Esophagus squamous epithelium (tissue), 5 donors: ENCODE measurements at regions not wholly inside any gene's neighbourhood (a gene's known extent, or its start where the extent isn't known, plus 50 kb on each side); places are given as distances from the start of the nearest gene placed in this dataset.

Experiments used
- DNase-seq: peaks from one replicate; lab custom pipeline; 2025; lab: John Stamatoyannopoulos, UW
- H3K27ac ChIP-seq, 4 donors: fragments of 200-600 bp; sonication (generic); one replicate each; pipeline ENCODE4 v1.5.1; 2016 to 2019; ENCODE audit warnings: mild to moderate bottlenecking in 1 of 4
- H3K27me3 ChIP-seq, 4 donors: fragments of 200-600 bp; sonication (generic); 1 replicate in 3 of 4; 2 replicates in 1 of 4; pipeline versions ENCODE4 v1.5.1 to v1.6.0; 2017 to 2021; ENCODE audit warnings: antibody characterized with exemption in 1 of 4
- H3K36me3 ChIP-seq, 3 donors: fragments of 200-600 bp; sonication (generic); one replicate each; pipeline ENCODE4 v1.5.1; 2016 to 2019
- H3K4me1 ChIP-seq, 3 donors: fragments of 200-600 bp; sonication (generic); one replicate each; pipeline ENCODE4 v1.5.1; 2017 to 2019
- H3K4me3 ChIP-seq, 4 donors: fragments of 200-600 bp; sonication (generic); 1 replicate in 3 of 4; 2 replicates in 1 of 4; pipeline ENCODE4 v1.5.1; 2016 to 2019; ENCODE audit warnings: mild to moderate bottlenecking in 2 of 4, moderate library complexity in 1 of 4
- H3K9me3 ChIP-seq, 3 donors: fragments of 200-600 bp; sonication (generic); one replicate each; pipeline ENCODE4 v1.5.1; 2016 to 2019
- POLR2A ChIP-seq, 4 donors: fragments of 450-650 bp; IDR thresholded peaks; one replicate each; pipeline ENCODE4 v1.6.1; 2017; ENCODE audit warnings: antibody characterized with exemption in 4 of 4, mild to moderate bottlenecking in 4 of 4, moderate library complexity in 3 of 4
- WGBS, 2 donors: methylation state at CpG; one replicate each; pipeline ENCODE4 v1.1.5; 2018; 5-methylcytosine and 5-hydroxymethylcytosine counted together
- intact Hi-C: fragments of 100-400 bp; cut with DNase I; formaldehyde crosslinking; loops from one replicate; pipeline ENCODE4 v1.15.0; 2022
- TF ChIP-seq, protein P1 (sequence below), 6 experiments: fragments of 450-650 bp in 4 of 6; fragments of 200-600 bp in 2 of 6; sonication (generic) in 2 of 6; IDR thresholded peaks; one replicate each; pipeline ENCODE4 v1.5.1; 2016 to 2019; ENCODE audit warnings: antibody characterized with exemption in 6 of 6, mild to moderate bottlenecking in 4 of 6, moderate library complexity in 4 of 6
- donor health status: DM: yes; HTN: yes; CAD: no.

DNA sequence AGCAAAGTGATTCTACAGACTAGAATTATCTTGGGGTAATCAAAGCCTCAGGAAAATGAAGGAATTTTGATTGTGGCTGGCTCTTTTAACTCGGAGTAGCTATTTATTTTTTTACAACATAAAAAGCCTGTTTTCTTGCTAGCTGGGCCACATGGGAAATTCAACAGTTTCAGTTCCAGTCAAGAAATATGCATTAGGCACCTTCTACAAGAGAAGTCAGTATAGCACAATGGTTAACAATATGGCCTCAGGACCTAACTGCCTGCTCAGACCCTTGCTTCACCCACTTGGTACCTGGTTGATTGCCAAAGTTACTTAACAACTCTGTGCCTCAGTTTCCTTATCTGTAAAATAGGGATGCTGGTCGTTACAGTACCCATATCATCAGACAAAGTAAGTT is 586.2 kb downstream of the ZNF608 start:
- Histone ChIP-seq H3K27me3 (no peaks in the 10 kb centered on the region), H3K4me3 (no peak overlapping the region), H3K4me1 (peaks cover 0 to 22% (median 0%) of the 10 kb centered on the region in 3 donors), H3K36me3 (no peaks in the 10 kb centered on the region), H3K9me3 (peaks cover 0 to 8% (median 4%) of the 10 kb centered on the region in 3 donors), H3K27ac (no peak overlapping the region)
- 63 to 75% methylated on average over 2 of the region's 2 CpGs for WGBS, 2 donors
- intact Hi-C loops: no loop called here
- TF ChIP-seq POLR2A (IDR thresholded peaks at IDR 0.05): no peak
- TF ChIP-seq, protein P1, sequence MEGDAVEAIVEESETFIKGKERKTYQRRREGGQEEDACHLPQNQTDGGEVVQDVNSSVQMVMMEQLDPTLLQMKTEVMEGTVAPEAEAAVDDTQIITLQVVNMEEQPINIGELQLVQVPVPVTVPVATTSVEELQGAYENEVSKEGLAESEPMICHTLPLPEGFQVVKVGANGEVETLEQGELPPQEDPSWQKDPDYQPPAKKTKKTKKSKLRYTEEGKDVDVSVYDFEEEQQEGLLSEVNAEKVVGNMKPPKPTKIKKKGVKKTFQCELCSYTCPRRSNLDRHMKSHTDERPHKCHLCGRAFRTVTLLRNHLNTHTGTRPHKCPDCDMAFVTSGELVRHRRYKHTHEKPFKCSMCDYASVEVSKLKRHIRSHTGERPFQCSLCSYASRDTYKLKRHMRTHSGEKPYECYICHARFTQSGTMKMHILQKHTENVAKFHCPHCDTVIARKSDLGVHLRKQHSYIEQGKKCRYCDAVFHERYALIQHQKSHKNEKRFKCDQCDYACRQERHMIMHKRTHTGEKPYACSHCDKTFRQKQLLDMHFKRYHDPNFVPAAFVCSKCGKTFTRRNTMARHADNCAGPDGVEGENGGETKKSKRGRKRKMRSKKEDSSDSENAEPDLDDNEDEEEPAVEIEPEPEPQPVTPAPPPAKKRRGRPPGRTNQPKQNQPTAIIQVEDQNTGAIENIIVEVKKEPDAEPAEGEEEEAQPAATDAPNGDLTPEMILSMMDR (IDR thresholded peaks at IDR 0.05): no peak
- no peak for DNase-seq

DNA sequence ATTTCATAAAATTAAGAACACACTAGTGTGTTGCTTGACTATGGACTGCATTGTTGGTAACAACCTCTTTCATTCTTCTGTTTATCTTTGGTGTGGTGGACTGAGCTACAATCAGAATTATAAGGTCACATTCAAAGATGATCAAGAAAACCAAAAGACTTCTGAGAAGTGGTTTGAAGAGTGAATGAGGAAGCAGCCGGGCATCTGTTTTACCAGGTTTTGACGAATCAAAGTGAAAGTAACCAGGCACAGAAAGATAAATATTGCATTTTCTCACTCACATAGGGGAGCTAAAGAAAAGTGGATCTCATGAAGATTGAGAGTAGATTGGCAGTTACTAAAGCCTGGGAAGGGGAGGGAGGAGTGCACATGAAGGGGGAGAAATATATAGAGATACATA is 589.1 kb downstream of the ZNF608 start:
- TF ChIP-seq, protein P1 (IDR thresholded peaks at IDR 0.05): no peak
- TF ChIP-seq POLR2A (IDR thresholded peaks at IDR 0.05): no peak
- Histone ChIP-seq H3K9me3 (peaks cover 0 to 28% (median 16%) of the 10 kb centered on the region in 3 donors), H3K4me1 (peaks cover 0 to 13% (median 0%) of the 10 kb centered on the region in 3 donors), H3K36me3 (no peaks in the 10 kb centered on the region), H3K27me3 (no peaks in the 10 kb centered on the region), H3K4me3 (peak overlapping the region in 1 of 4 donors; percentile 40), H3K27ac (peak overlapping the region in 1 of 4 donors; percentile 11)
- 20 to 41% methylated on average over 2 of the region's 2 CpGs for WGBS, 2 donors
- DNase-seq: no peak
- intact Hi-C loops: no loop called here

DNA sequence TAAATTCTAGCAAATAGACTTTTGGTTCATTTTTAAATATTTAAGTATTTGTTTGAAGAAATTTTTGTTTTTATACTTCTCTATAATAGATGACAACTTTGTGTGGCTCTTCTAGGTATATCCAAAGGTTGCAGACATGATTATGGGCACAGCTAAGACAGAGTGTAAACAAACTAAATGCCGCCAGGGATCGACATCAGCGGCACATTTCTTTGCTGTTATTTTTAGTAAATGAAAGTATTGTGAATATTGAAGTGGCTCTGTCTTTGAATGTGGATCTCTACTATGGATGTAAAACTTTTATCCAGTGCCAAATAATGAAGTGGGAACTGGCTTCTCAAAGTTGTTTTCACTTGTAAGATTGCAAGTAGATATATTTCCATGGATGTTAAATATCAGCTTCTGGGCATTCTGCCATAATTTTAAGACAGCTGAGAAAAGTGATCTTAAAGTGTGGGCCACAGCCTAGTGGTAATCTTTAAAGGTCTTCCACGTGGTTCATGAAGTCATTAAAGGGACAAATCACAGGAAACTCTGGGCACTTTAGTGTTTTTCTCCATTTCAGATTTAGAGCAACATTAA is 589.9 kb downstream of the ZNF608 start:
- no peak overlapping the region for H3K4me3 ChIP-seq
- intact Hi-C loops: no loop called here
- H3K4me1 ChIP-seq: peaks cover 0 to 13% (median 0%) of the 10 kb centered on the region in 3 donors
- peaks cover 0 to 28% (median 16%) of the 10 kb centered on the region in 3 donors for H3K9me3 ChIP-seq
- peak overlapping the region in 1 of 4 donors; percentile 11 for H3K27ac ChIP-seq
- no peaks in the 10 kb centered on the region for H3K36me3 ChIP-seq
- TF ChIP-seq POLR2A (IDR thresholded peaks at IDR 0.05): no peak
- TF ChIP-seq, protein P1 (IDR thresholded peaks at IDR 0.05): no peak
- WGBS, 2 donors: 18 to 36% methylated on average over 4 of the region's 4 CpGs
- no peaks in the 10 kb centered on the region for H3K27me3 ChIP-seq
- DNase-seq: no peak

DNA sequence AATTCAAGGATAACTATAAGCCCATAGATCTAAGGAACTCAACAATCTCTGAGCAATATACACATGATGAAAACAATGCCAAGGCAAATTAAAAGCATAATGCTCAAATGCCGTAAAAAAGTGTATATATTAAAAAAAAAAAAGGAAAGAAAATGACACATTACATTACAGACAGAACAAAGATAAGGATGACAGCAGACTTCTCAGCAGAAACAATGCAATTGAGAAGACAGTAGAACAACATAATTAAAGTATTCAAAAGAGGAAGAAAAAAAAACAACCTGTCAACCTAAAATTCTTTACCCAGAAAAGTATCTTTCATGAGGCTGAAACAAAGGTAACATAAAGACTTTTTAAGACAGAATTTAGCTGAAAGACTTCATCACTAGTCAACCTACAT is 591.7 kb downstream of the ZNF608 start:
- TF ChIP-seq, protein P1 (IDR thresholded peaks at IDR 0.05): no peak
- TF ChIP-seq POLR2A (IDR thresholded peaks at IDR 0.05): no peak
- Histone ChIP-seq H3K9me3 (peaks cover 0 to 28% (median 16%) of the 10 kb centered on the region in 3 donors), H3K4me3 (no peak overlapping the region), H3K27me3 (no peaks in the 10 kb centered on the region), H3K27ac (no peak overlapping the region), H3K4me1 (peaks cover 0 to 13% (median 0%) of the 10 kb centered on the region in 3 donors), H3K36me3 (no peaks in the 10 kb centered on the region)
- intact Hi-C loops: no loop called here
- DNase-seq: no peak
- WGBS, 2 donors: 89 to 94% methylated on average over 1 of the region's 1 CpG

DNA sequence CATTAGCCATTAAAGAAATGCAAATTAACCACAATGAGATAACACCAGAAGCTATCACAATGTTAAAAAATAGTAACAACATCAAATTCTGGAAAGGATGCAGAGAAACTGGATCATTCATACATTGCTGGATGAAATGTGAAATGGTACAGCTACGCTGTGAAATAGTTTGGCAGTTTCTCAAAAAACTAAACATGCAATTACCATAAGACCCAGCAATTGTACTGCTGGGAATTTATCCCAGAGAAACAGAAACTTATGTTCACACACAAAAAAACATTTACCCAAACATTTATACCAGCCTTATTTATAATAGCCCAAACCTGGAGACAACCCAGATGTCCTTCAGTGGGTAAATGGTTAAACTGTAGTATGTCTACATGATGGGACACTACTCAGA is 592.9 kb downstream of the ZNF608 start:
- H3K36me3 ChIP-seq: no peaks in the 10 kb centered on the region
- DNase-seq: no peak
- H3K27ac ChIP-seq: no peak overlapping the region
- peaks cover 0 to 13% (median 0%) of the 10 kb centered on the region in 3 donors for H3K4me1 ChIP-seq
- intact Hi-C loops: no loop called here
- TF ChIP-seq POLR2A (IDR thresholded peaks at IDR 0.05): no peak
- TF ChIP-seq, protein P1 (IDR thresholded peaks at IDR 0.05): no peak
- H3K4me3 ChIP-seq: no peak overlapping the region
- peaks cover 0 to 28% (median 16%) of the 10 kb centered on the region in 3 donors for H3K9me3 ChIP-seq
- H3K27me3 ChIP-seq: no peaks in the 10 kb centered on the region
- WGBS, 2 donors: 70 to 80% methylated on average over 1 of the region's 1 CpG
